Spleen (tissue), 7 donors: ENCODE measurements at regions not wholly inside any gene's neighbourhood (a gene's known extent, or its start where the extent isn't known, plus 50 kb on each side); places are given as distances from the start of the nearest gene placed in this dataset.

Experiments used
- POLR2A ChIP-seq, 3 donors: fragments of 450-650 bp; IDR thresholded peaks; one replicate each; pipeline ENCODE4 v1.5.1; 2017; ENCODE audit warnings: antibody characterized with exemption in 3 of 3, mild to moderate bottlenecking in 1 of 3
- POLR2AphosphoS5 ChIP-seq, 3 donors: sonication (generic); formaldehyde crosslinking; IDR thresholded peaks; one replicate each; pipeline ENCODE4 v1.5.1; 2017; ENCODE audit warnings: antibody characterized with exemption in 3 of 3
- TF ChIP-seq, protein P1 (sequence below), 11 experiments: fragments of 200-600 bp in 7 of 11; fragments of 450-650 bp in 4 of 11; sonication (generic) in 4 of 11; IDR thresholded peaks in 8 of 11; conservative IDR thresholded peaks in 3 of 11; 1 replicate in 7 of 11; 2 replicates in 4 of 11; pipeline versions ENCODE4 v1.4.0 to v1.8.0; 2016 to 2021; ENCODE audit warnings: antibody characterized with exemption in 11 of 11, inconsistent platforms in 4 of 11, mild to moderate bottlenecking in 1 of 11
- donor health status: DM: no; HTN: no; CAD: no; lungs with moderate emphysema.
- donor health status: DM: no; HTN: no; CAD: no.
- donor health status: DM: no; HTN: no; CAD: no.

DNA sequence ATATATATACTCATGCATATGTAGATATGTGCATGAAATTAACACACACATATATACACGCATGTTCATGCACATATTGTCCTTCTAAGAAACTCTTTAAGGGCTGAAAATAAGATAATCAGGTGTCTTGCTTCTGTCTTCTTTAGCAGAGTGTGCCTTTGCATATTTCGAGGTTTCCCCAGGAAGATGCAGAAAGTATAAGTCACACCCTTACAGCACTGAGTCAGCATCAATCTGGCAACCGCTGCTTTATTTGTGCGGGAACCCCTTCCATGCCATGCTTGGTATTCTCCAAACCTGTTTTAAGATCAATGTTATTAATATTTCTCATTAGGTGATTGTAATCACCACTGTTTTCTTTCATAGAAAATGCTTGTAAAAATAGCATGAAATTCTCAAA, 557.9 kb downstream of the CAAP1 start:
- TF ChIP-seq POLR2AphosphoS5 (IDR thresholded peaks at IDR 0.05) (no peak), POLR2A (IDR thresholded peaks at IDR 0.05) (no peak)
- TF ChIP-seq, protein P1, sequence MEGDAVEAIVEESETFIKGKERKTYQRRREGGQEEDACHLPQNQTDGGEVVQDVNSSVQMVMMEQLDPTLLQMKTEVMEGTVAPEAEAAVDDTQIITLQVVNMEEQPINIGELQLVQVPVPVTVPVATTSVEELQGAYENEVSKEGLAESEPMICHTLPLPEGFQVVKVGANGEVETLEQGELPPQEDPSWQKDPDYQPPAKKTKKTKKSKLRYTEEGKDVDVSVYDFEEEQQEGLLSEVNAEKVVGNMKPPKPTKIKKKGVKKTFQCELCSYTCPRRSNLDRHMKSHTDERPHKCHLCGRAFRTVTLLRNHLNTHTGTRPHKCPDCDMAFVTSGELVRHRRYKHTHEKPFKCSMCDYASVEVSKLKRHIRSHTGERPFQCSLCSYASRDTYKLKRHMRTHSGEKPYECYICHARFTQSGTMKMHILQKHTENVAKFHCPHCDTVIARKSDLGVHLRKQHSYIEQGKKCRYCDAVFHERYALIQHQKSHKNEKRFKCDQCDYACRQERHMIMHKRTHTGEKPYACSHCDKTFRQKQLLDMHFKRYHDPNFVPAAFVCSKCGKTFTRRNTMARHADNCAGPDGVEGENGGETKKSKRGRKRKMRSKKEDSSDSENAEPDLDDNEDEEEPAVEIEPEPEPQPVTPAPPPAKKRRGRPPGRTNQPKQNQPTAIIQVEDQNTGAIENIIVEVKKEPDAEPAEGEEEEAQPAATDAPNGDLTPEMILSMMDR (IDR thresholded peaks at IDR 0.05 in 8 of 11, conservative IDR thresholded peaks at IDR 0.05 in 3 of 11): no peak
